GM21825 (cell line): ENCODE measurements at regions not wholly inside any gene's neighbourhood (a gene's known extent, or its start where the extent isn't known, plus 50 kb on each side); places are given as distances from the start of the nearest gene placed in this dataset.

Source experiments
- ATAC-seq: cut with Tn5 transposase; IDR thresholded peaks from one replicate; pipeline ENCODE4 v1.9.1; 2021; ENCODE audit warnings: mild to moderate bottlenecking, moderate library complexity; ENCODE audit not compliant: unreplicated experiment

GRCh38 chr16:7185689-7186088, 147.0 kb upstream of the RBFOX1 start:
- no peak for ATAC-seq

- ATAC-seq, result no peak
Measured at GRCh38 chr16:7185165-7185564, 147.5 kb upstream of the RBFOX1 start.

DNA sequence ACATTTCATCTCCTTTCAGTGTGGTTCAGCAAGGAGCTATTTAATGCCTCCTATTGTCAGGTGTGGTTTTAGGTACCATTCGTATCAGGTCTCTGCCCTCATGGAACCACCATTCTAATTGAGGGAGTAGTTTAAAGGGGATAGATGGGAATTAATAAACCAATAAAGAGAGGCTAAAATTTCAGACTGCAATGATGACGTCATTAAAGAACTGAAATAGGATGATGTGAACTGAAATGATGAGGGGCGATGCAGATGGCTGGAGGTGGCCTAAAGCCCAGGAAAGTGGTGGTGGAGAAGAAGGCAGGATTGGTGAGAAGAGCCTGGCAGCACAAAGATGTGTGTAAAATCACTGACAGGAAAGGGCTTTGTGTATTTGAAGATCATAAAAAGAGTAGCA, 148.9 kb upstream of the RBFOX1 start:
- no peak for ATAC-seq

DNA sequence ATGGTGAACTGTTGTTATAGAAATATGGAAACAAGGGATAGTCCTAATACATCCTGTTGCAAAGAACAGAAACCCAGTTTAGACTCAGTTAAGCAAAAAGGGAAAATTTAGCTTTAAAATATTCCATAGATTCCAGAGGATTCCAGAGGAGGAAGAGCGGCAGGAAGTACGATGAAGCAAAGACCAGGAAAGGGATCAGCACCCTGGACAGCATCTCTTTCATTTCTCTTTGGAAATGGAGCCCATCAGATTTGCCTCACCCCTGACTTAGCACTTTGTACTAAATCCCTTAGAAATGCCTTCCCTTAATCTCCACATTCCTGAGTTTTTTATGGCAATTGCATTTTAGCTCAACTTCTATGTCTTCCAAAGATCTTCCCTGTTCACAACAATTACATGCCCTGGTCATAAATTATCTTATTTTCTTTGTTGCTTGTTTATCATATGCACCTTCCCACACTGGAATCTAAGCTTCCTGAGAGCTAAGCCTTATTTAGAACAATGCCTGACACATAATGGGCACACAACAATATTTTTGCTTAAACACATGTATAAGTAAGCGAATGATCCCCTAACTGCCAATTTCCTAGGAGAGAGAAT, 150.0 kb upstream of the RBFOX1 start:
- ATAC-seq, result no peak

DNA sequence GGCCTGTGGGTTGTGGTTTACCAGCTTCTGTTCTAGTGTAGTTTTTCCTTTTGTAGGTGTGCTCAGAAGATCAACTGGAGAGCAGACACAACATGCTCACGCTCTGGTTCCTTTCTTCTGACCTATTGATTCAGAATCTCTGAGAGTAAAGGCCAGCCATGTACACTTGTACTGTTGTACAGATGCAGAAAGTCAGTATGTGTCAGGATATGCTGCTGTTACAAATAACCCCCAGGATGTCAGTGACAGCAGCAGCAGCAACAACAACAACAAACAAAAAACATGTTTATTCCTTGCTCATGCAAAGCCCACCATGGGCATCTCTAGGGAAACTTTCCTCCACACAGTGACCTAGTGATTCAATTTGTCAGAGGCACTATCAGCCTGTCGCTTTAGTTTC, 154.8 kb upstream of the RBFOX1 start:
- ATAC-seq, result no peak

GRCh38 chr16:7171151-7171550, 161.5 kb upstream of the RBFOX1 start:
- ATAC-seq, result no peak

- no peak for ATAC-seq
Measured at GRCh38 chr16:7167626-7168025, 165.0 kb upstream of the RBFOX1 start.

DNA sequence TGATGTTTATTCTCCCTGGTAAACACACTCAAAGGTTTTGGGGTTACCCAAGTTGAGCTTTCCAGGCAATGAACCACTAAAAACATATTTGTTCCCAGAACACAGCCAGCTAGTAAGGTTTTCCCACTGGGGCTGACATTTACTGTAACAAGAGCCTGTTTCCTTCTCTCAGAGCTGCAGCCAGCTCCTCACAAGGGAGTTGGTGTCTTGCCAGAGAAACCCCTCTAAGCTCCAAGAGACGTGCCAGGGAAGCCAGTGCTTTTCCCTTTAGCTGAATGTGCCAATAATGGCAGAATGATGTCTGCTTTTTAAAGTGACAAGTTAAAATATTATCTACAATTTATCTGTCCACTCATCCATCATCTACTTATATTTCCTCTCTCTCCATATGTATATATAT, 170.8 kb upstream of the RBFOX1 start:
- ATAC-seq, result no peak

GRCh38 chr16:7160093-7160492, 172.6 kb upstream of the RBFOX1 start:
- no peak for ATAC-seq

DNA sequence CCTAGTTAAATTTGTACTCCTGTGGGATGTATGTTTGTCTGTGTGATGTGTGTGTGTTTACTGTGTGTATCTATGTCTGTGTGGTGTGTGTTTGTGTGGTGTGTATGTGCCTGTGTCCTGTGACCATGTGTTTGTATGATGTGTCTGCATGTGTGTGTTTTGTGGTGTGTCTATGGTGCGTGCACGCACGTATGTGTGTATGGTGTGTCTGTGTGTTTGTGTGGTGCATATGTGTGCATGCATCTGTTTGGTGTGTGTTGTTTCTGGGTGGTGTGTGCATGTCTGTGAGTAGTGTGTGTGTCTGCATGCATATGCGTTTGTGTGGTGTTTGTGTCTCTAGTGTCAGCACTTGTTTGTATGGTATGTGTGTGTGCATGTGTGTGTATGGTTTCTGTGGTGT, 174.2 kb upstream of the RBFOX1 start:
- no peak for ATAC-seq

DNA sequence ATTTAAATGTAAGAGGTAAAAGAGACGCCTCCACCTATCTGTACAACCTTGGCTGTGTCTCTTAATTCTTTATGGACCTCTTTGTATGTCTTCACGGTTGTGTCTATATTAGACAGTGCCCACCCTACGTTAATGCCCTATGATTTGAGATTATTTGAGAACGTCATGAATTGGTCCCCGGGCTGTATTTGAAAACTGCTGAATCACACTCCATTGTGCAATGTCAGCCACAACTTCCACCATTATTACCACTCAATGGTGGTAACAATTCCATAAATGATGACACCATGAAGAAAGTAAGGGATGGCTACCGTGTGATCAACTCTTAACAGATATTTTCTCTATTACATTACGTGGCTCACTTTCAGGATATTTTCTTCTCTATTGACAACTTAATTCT, 182.4 kb upstream of the RBFOX1 start:
- ATAC-seq, result no peak

DNA sequence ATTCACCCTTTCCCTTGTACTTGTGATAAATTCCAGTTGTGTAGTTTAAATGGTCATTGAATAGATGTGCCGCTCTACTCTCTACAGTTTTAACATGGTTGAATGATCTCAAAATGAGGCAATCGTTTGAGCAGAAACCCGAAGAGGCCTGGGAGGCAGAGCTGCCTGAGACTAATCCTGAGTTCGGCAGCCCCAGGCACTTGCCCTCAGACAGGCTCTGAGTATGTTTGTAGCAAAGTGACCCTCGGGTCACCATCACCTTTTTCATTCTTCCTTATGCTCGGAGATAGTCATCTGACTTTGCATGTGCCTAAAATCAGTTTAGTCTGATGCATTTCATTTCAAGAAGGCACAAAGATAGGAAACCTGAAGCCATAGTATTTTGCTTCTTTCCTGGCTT, 184.0 kb upstream of the RBFOX1 start:
- no peak for ATAC-seq

- no peak for ATAC-seq
Measured at GRCh38 chr16:7140899-7141298, 191.7 kb upstream of the RBFOX1 start.

- no peak for ATAC-seq
Measured at GRCh38 chr16:7137560-7138330, 194.9 kb upstream of the RBFOX1 start.

DNA sequence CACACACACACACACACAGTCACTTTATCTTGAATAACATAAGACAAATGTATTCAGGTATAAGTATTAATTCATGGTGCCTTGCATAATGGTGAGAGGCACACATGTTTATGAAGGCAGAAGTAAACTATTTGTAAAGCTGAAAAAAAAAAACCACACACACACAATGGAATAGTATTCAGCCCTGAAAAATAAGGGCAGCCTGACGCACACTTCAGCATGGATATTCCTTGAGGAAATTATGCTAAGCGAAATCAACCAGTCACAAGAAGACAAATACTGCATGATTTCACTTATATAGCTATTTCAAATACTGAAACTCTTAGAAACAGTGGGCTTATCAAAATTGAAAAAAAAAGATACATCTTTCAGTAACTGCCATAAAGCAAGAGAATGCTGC, 200.2 kb upstream of the RBFOX1 start:
- no peak for ATAC-seq

GRCh38 chr16:7124701-7125100, 207.9 kb upstream of the RBFOX1 start:
- ATAC-seq, result no peak

GRCh38 chr16:7124242-7124641, 208.4 kb upstream of the RBFOX1 start:
- ATAC-seq, result no peak

- no peak for ATAC-seq
Measured at GRCh38 chr16:7116734-7117133, 215.9 kb upstream of the RBFOX1 start.

GRCh38 chr16:7115898-7116297, 216.7 kb upstream of the RBFOX1 start:
- ATAC-seq, result no peak

GRCh38 chr16:7113949-7114348, 218.7 kb upstream of the RBFOX1 start:
- ATAC-seq, result no peak

DNA sequence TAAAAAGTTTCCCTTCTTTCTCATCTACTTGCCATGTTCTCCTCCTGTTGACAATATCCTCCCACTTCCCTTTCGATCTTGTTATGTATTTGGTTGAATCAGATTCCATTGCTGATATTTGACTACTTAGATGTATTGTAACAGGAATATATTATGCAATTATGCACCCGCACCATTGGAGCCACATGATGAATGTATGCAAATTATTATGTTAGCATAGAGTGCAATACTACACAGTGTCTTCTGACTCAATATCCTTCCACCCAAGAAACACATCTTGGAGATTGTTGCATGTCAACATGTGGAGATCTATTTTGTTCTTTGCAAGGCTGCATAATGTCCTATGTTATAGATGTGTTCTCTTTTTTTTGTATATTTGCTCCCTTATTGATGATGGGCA, 219.2 kb upstream of the RBFOX1 start:
- ATAC-seq, result no peak

DNA sequence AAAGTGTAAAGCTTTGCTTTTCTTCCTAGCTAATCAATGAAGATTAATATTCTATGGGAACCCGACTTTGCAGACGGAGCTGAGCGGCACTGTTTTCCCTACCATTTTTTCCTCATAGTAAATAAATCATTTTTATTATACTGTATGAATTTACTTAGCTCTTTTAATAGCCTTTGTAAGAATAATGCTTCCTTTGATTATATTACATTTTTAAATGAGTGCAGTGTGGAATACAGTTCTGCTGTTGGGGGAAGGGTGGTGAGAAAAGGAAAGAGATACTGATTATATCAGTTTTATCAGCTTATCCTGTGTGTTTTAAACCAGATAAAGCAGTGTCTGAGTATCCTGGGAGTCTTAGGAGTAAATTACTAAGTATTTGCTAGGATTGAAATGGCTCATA, 221.4 kb upstream of the RBFOX1 start:
- no peak for ATAC-seq

- ATAC-seq, result no peak
Measured at GRCh38 chr16:7107436-7107835, 225.2 kb upstream of the RBFOX1 start.
